H1 (cell line): ENCODE measurements at regions not wholly inside any gene's neighbourhood (a gene's known extent, or its start where the extent isn't known, plus 50 kb on each side); places are given as distances from the start of the nearest gene placed in this dataset.

Source experiments
- POLR2A ChIP-seq, 2 experiments: IDR thresholded peaks; 1 replicate in 1 of 2; 2 replicates in 1 of 2; pipeline ENCODE4 v1.6.1; 2011; ENCODE audit warnings: low read depth in 2 of 2, low read length in 2 of 2, mild to moderate bottlenecking in 2 of 2; ENCODE audit errors: control extremely low read depth in 1 of 2
- POLR2AphosphoS5 ChIP-seq: IDR thresholded peaks from 2 replicates; pipeline ENCODE4 v1.6.1; 2011; ENCODE audit warnings: low read depth, low read length

- no peak for TF ChIP-seq POLR2A (IDR thresholded peaks at IDR 0.05; ENCODE audit: control extremely low read depth in 1 of 2, low read depth in 2 of 2, low read length in 2 of 2)
- no peak for TF ChIP-seq POLR2AphosphoS5
These were observed 70.7 kb upstream of the SYT6 start for GRCh38 chr1:114224196-114224907.
